ENCODE measurements at regions not wholly inside any gene's neighbourhood (a gene's known extent, or its start where the extent isn't known, plus 50 kb on each side); places are given as distances from the start of the nearest gene placed in this dataset.
"Not testable (repeated sequence)": the region's sequence is repeated elsewhere in the genome, so short reads cannot be mapped to it uniquely, and the experiment has no call there.

GRCh38 chr14:30072454-30072853, 144.8 kb upstream of the PRKD1 start:
- DNase-seq, result not testable (repeated sequence)

- DNase-seq, result no peak
Observed at GRCh38 chr14:30077946-30078345, 150.3 kb upstream of the PRKD1 start.

- no peak for DNase-seq
Observed at GRCh38 chr14:30078811-30079402, 151.3 kb upstream of the PRKD1 start.

- DNase-seq, result no peak
Observed at GRCh38 chr14:30082486-30082885, 154.8 kb upstream of the PRKD1 start.

- no peak for DNase-seq
Observed at GRCh38 chr14:30084811-30085210, 157.2 kb upstream of the PRKD1 start.

GRCh38 chr14:30085943-30086342, 158.3 kb upstream of the PRKD1 start:
- no peak for DNase-seq

- DNase-seq, result no peak
Observed at GRCh38 chr14:30088620-30089019, 161.0 kb upstream of the PRKD1 start.

GRCh38 chr14:30108975-30109700, 181.5 kb upstream of the PRKD1 start:
- DNase-seq, result no peak

- DNase-seq, result no peak
Observed at GRCh38 chr14:30114051-30114450, 186.4 kb upstream of the PRKD1 start.

GRCh38 chr14:30115756-30116155, 188.1 kb upstream of the PRKD1 start:
- DNase-seq, result no peak

GRCh38 chr14:30118992-30119640, 191.5 kb upstream of the PRKD1 start:
- DNase-seq, result no peak

GRCh38 chr14:30125322-30125979, 197.8 kb upstream of the PRKD1 start:
- DNase-seq, result no peak

- no peak for DNase-seq
Observed at GRCh38 chr14:30129807-30130206, 202.2 kb upstream of the PRKD1 start.

- no peak for DNase-seq
Observed at GRCh38 chr14:30131581-30132097, 204.0 kb upstream of the PRKD1 start.

- no peak for DNase-seq
Observed at GRCh38 chr14:30132196-30132595, 204.5 kb upstream of the PRKD1 start.

GRCh38 chr14:30134936-30135335, 207.3 kb upstream of the PRKD1 start:
- no peak for DNase-seq

GRCh38 chr14:30138567-30138966, 210.9 kb upstream of the PRKD1 start:
- DNase-seq, result no peak

- no peak for DNase-seq
Observed at GRCh38 chr14:30142216-30142615, 214.6 kb upstream of the PRKD1 start.

GRCh38 chr14:30143627-30144026, 216.0 kb upstream of the PRKD1 start:
- DNase-seq, result no peak

- no peak for DNase-seq
Observed at GRCh38 chr14:30153717-30154116, 226.1 kb upstream of the PRKD1 start.

- DNase-seq, result no peak
Observed at GRCh38 chr14:30156571-30156970, 228.9 kb upstream of the PRKD1 start.

GRCh38 chr14:30158299-30158698, 230.7 kb upstream of the PRKD1 start:
- no peak for DNase-seq

GRCh38 chr14:30159374-30159773, 231.7 kb upstream of the PRKD1 start:
- no peak for DNase-seq

GRCh38 chr14:30160608-30161007, 233.0 kb upstream of the PRKD1 start:
- no peak for DNase-seq
